ENCODE measurements at regions not wholly inside any gene's neighbourhood (a gene's known extent, or its start where the extent isn't known, plus 50 kb on each side); places are given as distances from the start of the nearest gene placed in this dataset.

DNA sequence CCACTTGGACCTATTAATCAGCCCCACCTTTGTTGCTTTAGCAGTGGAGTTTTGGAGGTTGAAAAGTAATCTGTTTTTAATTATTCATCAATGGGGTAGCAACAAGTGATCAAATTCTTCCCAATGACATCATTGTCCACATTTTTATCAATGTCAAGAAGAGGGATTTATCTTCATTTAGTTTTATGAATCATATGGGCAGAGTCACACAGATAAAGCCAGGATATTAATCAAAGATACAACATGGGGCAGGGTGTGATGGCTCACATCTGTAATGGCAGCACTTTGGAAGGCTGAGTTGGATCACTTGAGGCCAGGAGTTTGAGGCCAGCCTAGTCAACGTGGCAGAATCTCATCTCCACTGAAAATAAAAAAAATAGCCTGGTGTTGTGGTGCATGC lies 388.4 kb upstream of the POM121L12 start:
- TF ChIP-seq EP300 (IDR thresholded peaks at IDR 0.05; ENCODE audit: borderline replicate concordance in 1 of 2, low read depth in 2 of 2, low read length in 2 of 2) = no peak
- TF ChIP-seq EGR1 (IDR thresholded peaks at IDR 0.05; ENCODE audit: borderline replicate concordance, low read depth, low read length) = no peak
- TF ChIP-seq, protein P1, sequence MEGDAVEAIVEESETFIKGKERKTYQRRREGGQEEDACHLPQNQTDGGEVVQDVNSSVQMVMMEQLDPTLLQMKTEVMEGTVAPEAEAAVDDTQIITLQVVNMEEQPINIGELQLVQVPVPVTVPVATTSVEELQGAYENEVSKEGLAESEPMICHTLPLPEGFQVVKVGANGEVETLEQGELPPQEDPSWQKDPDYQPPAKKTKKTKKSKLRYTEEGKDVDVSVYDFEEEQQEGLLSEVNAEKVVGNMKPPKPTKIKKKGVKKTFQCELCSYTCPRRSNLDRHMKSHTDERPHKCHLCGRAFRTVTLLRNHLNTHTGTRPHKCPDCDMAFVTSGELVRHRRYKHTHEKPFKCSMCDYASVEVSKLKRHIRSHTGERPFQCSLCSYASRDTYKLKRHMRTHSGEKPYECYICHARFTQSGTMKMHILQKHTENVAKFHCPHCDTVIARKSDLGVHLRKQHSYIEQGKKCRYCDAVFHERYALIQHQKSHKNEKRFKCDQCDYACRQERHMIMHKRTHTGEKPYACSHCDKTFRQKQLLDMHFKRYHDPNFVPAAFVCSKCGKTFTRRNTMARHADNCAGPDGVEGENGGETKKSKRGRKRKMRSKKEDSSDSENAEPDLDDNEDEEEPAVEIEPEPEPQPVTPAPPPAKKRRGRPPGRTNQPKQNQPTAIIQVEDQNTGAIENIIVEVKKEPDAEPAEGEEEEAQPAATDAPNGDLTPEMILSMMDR (IDR thresholded peaks at IDR 0.05; ENCODE audit: control extremely low read depth in 1 of 3, insufficient read depth in 1 of 3, low read depth in 1 of 3, low read length in 3 of 3) = no peak
- no peak for TF ChIP-seq EZH2 (IDR thresholded peaks at IDR 0.05; ENCODE audit: low read depth, low read length, severe bottlenecking)
- no peak for TF ChIP-seq SUZ12 (IDR thresholded peaks at IDR 0.05; ENCODE audit: low read length)
- TF ChIP-seq RAD21 (IDR thresholded peaks at IDR 0.05 in 1 of 2, conservative IDR thresholded peaks at IDR 0.05 in 1 of 2; ENCODE audit: low read depth in 2 of 2, low read length in 2 of 2) = no peak
- TF ChIP-seq CEBPB (IDR thresholded peaks at IDR 0.05; ENCODE audit: low read depth, low read length) = no peak
- TF ChIP-seq SP1 (IDR thresholded peaks at IDR 0.05; ENCODE audit: low read depth, low read length) = no peak
- no peak for TF ChIP-seq SIN3A (conservative IDR thresholded peaks at IDR 0.05 in 1 of 2, IDR thresholded peaks at IDR 0.05 in 1 of 2; ENCODE audit: low read depth in 1 of 2, low read length in 2 of 2)
- TF ChIP-seq CBX8 (IDR thresholded peaks at IDR 0.05; ENCODE audit: borderline replicate concordance, low read depth, low read length) = no peak
- no peak for TF ChIP-seq POLR2AphosphoS5 (IDR thresholded peaks at IDR 0.05; ENCODE audit: low read depth, low read length)
- no peak for TF ChIP-seq CREB1 (IDR thresholded peaks at IDR 0.05)
- no peak for TF ChIP-seq TEAD4 (IDR thresholded peaks at IDR 0.05; ENCODE audit: low read depth, low read length)

Data from H1 (cell line).